22Rv1 (cell line): ENCODE measurements at regions not wholly inside any gene's neighbourhood (a gene's known extent, or its start where the extent isn't known, plus 50 kb on each side); places are given as distances from the start of the nearest gene placed in this dataset.

Source experiments
- H3K27ac ChIP-seq: fragments of 450-650 bp; 2 replicates; pipeline ENCODE4 v1.5.1; 2017
- ZFX ChIP-seq: fragments of 450-650 bp; IDR thresholded peaks from 2 replicates; pipeline ENCODE4 v1.6.1; 2017; ENCODE audit warnings: antibody characterized with exemption, borderline replicate concordance
- TF ChIP-seq, protein P1 (sequence below): fragments of 450-650 bp; IDR thresholded peaks from 2 replicates; pipeline ENCODE4 v1.5.1; 2017; ENCODE audit warnings: mild to moderate bottlenecking

DNA sequence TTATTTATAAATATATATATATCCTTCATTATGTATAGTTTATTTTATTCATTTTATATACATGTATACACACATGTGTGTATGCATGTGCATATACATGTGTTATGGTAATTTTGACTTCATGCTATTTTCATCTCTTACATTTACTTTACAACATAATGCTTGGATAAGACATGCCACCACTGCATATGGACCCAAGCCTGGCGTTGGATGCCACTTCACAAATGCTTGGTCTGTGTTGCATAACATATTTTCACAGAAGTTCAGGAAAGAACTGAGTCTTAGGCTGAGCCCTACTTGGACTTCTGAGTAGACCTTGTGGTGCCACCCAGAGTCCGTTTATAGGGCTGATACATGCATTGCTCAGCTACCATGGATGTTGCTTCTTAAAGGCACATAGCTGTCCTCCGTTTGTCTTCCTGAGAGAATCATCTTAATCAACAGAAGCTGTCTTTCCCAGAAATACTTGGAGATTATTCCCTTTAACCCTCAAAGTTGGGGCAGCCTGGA, 337.8 kb downstream of the BTBD3 start:
- no peak for TF ChIP-seq ZFX
- H3K27ac ChIP-seq = no peak overlapping the region

DNA sequence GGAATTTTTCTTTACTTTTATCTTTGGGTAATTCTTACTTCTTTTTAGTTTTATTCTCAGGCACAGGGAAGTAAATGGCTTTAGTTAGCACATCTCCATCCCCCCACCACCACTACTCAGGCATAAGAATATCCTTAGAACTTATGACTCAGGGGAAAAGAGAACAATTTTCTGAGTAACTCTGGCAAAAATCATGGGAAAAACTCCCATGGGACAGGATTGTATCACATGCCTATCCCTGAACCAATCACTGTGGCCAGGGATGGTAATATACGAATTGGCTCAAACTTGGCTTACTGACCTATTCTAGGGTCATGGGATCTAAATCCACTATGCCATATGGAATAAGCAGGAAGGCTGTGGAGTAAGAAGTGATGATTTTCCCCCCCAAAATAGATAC, 339.1 kb downstream of the BTBD3 start:
- H3K27ac ChIP-seq = no peak overlapping the region
- TF ChIP-seq, protein P1, sequence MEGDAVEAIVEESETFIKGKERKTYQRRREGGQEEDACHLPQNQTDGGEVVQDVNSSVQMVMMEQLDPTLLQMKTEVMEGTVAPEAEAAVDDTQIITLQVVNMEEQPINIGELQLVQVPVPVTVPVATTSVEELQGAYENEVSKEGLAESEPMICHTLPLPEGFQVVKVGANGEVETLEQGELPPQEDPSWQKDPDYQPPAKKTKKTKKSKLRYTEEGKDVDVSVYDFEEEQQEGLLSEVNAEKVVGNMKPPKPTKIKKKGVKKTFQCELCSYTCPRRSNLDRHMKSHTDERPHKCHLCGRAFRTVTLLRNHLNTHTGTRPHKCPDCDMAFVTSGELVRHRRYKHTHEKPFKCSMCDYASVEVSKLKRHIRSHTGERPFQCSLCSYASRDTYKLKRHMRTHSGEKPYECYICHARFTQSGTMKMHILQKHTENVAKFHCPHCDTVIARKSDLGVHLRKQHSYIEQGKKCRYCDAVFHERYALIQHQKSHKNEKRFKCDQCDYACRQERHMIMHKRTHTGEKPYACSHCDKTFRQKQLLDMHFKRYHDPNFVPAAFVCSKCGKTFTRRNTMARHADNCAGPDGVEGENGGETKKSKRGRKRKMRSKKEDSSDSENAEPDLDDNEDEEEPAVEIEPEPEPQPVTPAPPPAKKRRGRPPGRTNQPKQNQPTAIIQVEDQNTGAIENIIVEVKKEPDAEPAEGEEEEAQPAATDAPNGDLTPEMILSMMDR = no peak
- no peak for TF ChIP-seq ZFX

DNA sequence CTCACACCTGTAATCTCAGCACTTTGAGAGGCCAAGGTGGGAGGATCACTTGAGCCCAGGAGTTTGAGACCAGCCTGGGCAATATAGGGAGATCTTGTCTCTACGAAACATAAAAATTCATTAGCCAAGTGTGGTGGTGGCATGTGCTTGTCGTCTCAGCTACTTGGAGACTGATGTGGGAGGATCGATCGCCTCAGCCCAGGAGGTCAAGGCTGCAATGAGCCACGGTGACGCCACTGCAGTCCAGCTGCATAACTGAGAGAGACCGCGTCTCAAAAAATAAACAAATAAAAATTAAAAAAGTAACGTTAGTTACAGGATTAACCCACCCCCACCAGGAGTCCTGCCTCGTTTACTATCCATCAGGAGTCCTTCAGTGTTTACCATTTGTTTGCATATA, 345.1 kb downstream of the BTBD3 start:
- no peak overlapping the region for H3K27ac ChIP-seq
- TF ChIP-seq, protein P1 = no peak
- TF ChIP-seq ZFX = no peak

DNA sequence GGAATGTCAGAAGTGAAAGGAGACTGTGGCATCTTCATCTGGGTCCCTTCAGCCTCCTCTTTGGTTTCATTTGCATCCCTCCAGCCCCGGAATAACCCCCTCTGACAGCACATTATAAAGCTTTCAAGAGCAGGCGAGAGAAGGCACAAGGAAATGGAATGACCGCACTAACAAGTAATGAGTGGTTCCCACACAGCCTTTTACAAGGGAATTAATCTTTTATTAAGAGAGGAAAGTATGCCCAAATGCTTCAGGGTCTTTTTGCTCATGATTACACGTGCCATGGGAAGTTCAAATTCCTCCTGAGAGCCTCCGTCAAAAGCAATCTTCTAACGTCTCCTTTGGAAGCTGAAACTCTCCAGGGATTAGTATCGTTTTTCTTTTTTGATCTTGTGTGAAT, 347.0 kb downstream of the BTBD3 start:
- TF ChIP-seq, protein P1 = no peak
- TF ChIP-seq ZFX = no peak

DNA sequence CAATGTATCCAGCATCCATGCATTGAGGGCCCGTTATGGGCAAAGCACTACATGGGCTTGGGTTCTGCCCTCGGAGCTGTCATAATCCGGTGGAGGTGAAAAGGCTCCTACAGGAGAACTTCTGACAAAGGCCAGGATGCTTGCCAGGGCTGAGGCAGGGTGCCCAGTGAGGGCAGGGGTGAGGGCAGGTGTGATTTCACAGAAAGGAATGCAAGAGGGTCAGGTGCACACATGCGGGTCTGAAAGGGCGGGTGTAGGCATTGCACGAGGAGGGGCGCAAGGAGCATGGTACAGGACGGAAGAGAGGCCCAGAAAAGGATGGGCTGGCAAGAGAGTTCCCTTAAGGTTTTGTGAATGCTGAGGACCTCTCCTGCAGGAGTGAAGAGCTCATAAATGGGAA, 348.0 kb downstream of the BTBD3 start:
- TF ChIP-seq, protein P1 = no peak
- TF ChIP-seq ZFX = no peak
- no peak overlapping the region for H3K27ac ChIP-seq

More for the DNA sequence above, 347.0 kb downstream of the BTBD3 start:
- no peak overlapping the region for H3K27ac ChIP-seq

DNA sequence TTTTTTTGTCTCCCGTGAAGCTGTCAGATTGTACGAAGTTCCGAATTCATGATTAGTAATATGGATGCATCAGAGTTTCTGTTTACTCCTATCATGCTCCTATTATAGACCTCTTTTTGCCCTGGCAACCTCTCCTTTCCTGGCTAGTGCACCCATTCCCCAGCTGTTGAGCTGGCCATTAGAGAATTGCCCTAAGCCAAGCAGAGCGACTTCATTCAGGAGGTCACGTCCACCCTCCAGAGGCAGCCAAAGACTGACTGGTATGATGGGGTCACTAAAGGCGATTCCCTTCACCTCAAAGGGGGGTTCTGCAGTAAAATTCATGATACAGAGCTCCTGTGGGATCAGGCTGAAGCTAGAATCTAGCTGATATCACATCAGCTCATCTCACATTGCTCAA, 351.9 kb downstream of the BTBD3 start:
- TF ChIP-seq, protein P1 = no peak
- no peak for TF ChIP-seq ZFX
- no peak overlapping the region for H3K27ac ChIP-seq

DNA sequence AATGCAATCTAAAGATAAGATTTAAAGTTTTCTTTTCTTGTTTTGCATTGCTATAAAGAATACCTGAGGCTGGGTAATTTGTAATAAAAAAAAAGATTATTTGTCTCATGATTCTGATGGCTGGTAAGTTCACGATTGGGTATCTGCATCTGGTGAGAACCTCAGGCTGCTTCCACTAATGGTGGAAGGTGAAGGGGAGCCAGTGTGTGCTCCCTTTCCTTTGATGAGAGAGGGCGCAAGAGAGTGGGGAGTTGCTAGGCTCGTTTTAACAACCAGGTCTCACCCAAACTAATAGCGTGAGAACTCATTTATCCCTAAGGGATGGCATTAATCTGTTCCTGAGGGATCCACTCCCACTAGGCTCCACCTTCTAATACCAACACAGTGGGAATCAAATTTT, 353.2 kb downstream of the BTBD3 start:
- no peak for TF ChIP-seq ZFX
- TF ChIP-seq, protein P1 = no peak

More for the DNA sequence above, 353.2 kb downstream of the BTBD3 start:
- H3K27ac ChIP-seq = no peak overlapping the region
